IMR-90 (cell line): ENCODE measurements at regions not wholly inside any gene's neighbourhood (a gene's known extent, or its start where the extent isn't known, plus 50 kb on each side); places are given as distances from the start of the nearest gene placed in this dataset.

Experiments used
- ATAC-seq: fragments of 200-7000 bp; cut with Tn5 transposase; 2 replicates; pipeline ENCODE4 v1.9.1; 2020; ENCODE audit warnings: low read depth, mild to moderate bottlenecking, moderate library complexity
- BruUV-seq: library from RNA; stranded (reverse); fragments of 400-500 nt; replicated peaks from 2 replicates; lab custom pipeline; 2021; lab: Mats Ljungman, UMichigan
- CTCF ChIA-PET: fragments of 300-600 bp; formaldehyde crosslinking; extraction: SDS; loops from one replicate; lab custom pipeline; 2021; ENCODE audit warnings: antibody characterized with exemption; lab: Yijun Ruan, JAX
- POLR2A ChIA-PET: fragments of 300-600 bp; sonication (Branson Sonifier 250); formaldehyde crosslinking; loops from one replicate; lab custom pipeline; 2022; ENCODE audit warnings: antibody characterized with exemption; ENCODE audit not compliant: unreplicated experiment; lab: Charles Lee
- DNase-seq: peaks from one replicate; pipeline ENCODE4 v3.0.0; 2013
- H2AFZ ChIP-seq: replicated peaks from 2 replicates; pipeline ENCODE3; 2013; ENCODE audit warnings: low read length, mild to moderate bottlenecking; ENCODE audit not compliant: poor library complexity
- H2AK5ac ChIP-seq: 2 replicates; pipeline ENCODE4 v1.6.1; 2013; ENCODE audit warnings: low read depth, low read length, inconsistent platforms
- H2AK9ac ChIP-seq: replicated peaks from 2 replicates; pipeline ENCODE3; 2013; ENCODE audit warnings: mild to moderate bottlenecking, low read depth, low read length, moderate library complexity; ENCODE audit not compliant: poor library complexity
- H2BK120ac ChIP-seq: 2 replicates; pipeline ENCODE4 v1.6.1; 2013; ENCODE audit warnings: low read depth, low read length, inconsistent platforms
- H2BK15ac ChIP-seq: 3 replicates; pipeline ENCODE4 v1.6.1; 2013; ENCODE audit warnings: low read depth, low read length, inconsistent platforms
- H2BK20ac ChIP-seq: 2 replicates; pipeline ENCODE4 v1.6.1; 2013; ENCODE audit warnings: low read depth, mild to moderate bottlenecking, inconsistent platforms, low read length, moderate library complexity
- H2BK5ac ChIP-seq: 2 replicates; pipeline ENCODE4 v1.6.1; 2013; ENCODE audit warnings: mild to moderate bottlenecking, low read depth, low read length, inconsistent platforms; ENCODE audit not compliant: poor library complexity, severe bottlenecking
- H3K14ac ChIP-seq: replicated peaks from 2 replicates; pipeline ENCODE4 v1.6.1; 2013; ENCODE audit warnings: low read depth, low read length, inconsistent platforms
- H3K18ac ChIP-seq: 2 replicates; pipeline ENCODE4 v1.6.1; 2013; ENCODE audit warnings: low read depth, low read length, control low read depth
- H3K23ac ChIP-seq: 2 replicates; pipeline ENCODE4 v1.6.1; 2013; ENCODE audit warnings: low read depth, low read length, inconsistent platforms
- H3K27ac ChIP-seq: 2 replicates; pipeline ENCODE4 v1.5.1; 2013; ENCODE audit warnings: mild to moderate bottlenecking, control low read depth, low read length; ENCODE audit not compliant: insufficient read depth
- H3K27me3 ChIP-seq: 2 replicates; pipeline ENCODE4 v1.6.1; 2013; ENCODE audit warnings: low read length; ENCODE audit not compliant: control insufficient read depth, insufficient read depth
- H3K36me3 ChIP-seq: 2 replicates; pipeline ENCODE4 v1.6.1; 2013; ENCODE audit warnings: low read length, mixed read lengths; ENCODE audit not compliant: control insufficient read depth, insufficient read depth
- H3K4ac ChIP-seq: 2 replicates; pipeline ENCODE4 v1.6.1; 2013; ENCODE audit warnings: low read depth, low read length, inconsistent platforms
- H3K4me1 ChIP-seq: 2 replicates; pipeline ENCODE4 v1.6.1; 2013; ENCODE audit warnings: low read length, mixed read lengths; ENCODE audit not compliant: control insufficient read depth, insufficient read depth
- H3K4me2 ChIP-seq: 2 replicates; pipeline ENCODE4 v1.6.1; 2013; ENCODE audit warnings: low read depth, mild to moderate bottlenecking, control low read depth, low read length, moderate library complexity
- H3K4me3 ChIP-seq: 2 replicates; pipeline ENCODE4 v1.5.1; 2013; ENCODE audit warnings: low read depth, mild to moderate bottlenecking, control low read depth, low read length, moderate library complexity; ENCODE audit not compliant: insufficient read depth
- H3K56ac ChIP-seq: 2 replicates; pipeline ENCODE4 v1.6.1; 2013; ENCODE audit warnings: low read length, inconsistent platforms; ENCODE audit not compliant: insufficient read depth; ENCODE audit errors: extremely low read depth
- H3K79me1 ChIP-seq, 2 experiments: 2 replicates each; pipeline ENCODE4 v1.6.1; 2013; ENCODE audit warnings: low read length in 2 of 2, inconsistent platforms in 1 of 2, low read depth in 1 of 2
- H3K9ac ChIP-seq: 2 replicates; pipeline ENCODE4 v1.6.1; 2013; ENCODE audit warnings: low read depth, low read length, control low read depth
- H3K9me1 ChIP-seq: 2 replicates; pipeline ENCODE4 v1.6.1; 2013; ENCODE audit warnings: low read length, inconsistent platforms; ENCODE audit not compliant: insufficient read depth
- H3K9me3 ChIP-seq: 2 replicates; pipeline ENCODE4 v1.6.1; 2013; ENCODE audit warnings: low read length; ENCODE audit not compliant: control insufficient read depth, insufficient read depth
- H4K20me1 ChIP-seq: 2 replicates; pipeline ENCODE4 v1.6.1; 2013; ENCODE audit warnings: low read length, inconsistent platforms; ENCODE audit not compliant: insufficient read depth
- H4K5ac ChIP-seq: 2 replicates; pipeline ENCODE4 v1.6.1; 2013; ENCODE audit warnings: mild to moderate bottlenecking, low read depth, low read length, control low read depth
- H4K8ac ChIP-seq, 2 experiments: 2 replicates each; pipeline ENCODE4 v1.6.1; 2013; ENCODE audit warnings: low read depth in 2 of 2, low read length in 2 of 2, control low read depth in 1 of 2, inconsistent platforms in 1 of 2
- H4K91ac ChIP-seq: 2 replicates; pipeline ENCODE4 v1.6.1; 2013; ENCODE audit warnings: low read depth, low read length, inconsistent platforms; ENCODE audit not compliant: insufficient read depth
- BHLHE40 ChIP-seq: fragments of 150-350 bp; IDR thresholded peaks from 2 replicates; pipeline ENCODE4 v1.6.1; 2016; ENCODE audit warnings: mild to moderate bottlenecking, low read depth, low read length
- CEBPB ChIP-seq: IDR thresholded peaks from 2 replicates; pipeline ENCODE4 v1.6.1; 2012; ENCODE audit warnings: low read depth, low read length, improper control_type of control experiment
- CHD1 ChIP-seq: IDR thresholded peaks from 2 replicates; pipeline ENCODE4 v1.6.1; 2012; ENCODE audit warnings: low read depth, low read length, improper control_type of control experiment
- MAFK ChIP-seq: IDR thresholded peaks from 2 replicates; pipeline ENCODE4 v1.6.1; 2012; ENCODE audit warnings: low read depth, low read length, improper control_type of control experiment
- MAZ ChIP-seq: IDR thresholded peaks from 2 replicates; pipeline ENCODE4 v1.6.1; 2012; ENCODE audit warnings: low read depth, mild to moderate bottlenecking, low read length, improper control_type of control experiment, moderate library complexity, borderline replicate concordance
- MXI1 ChIP-seq: IDR thresholded peaks from 2 replicates; pipeline ENCODE4 v1.6.1; 2012; ENCODE audit warnings: low read depth, mild to moderate bottlenecking, low read length, moderate library complexity, borderline replicate concordance
- NFE2L2 ChIP-seq: fragments of 150-350 bp; IDR thresholded peaks from 2 replicates; pipeline ENCODE4 v1.6.1; 2016; ENCODE audit warnings: low read depth, mild to moderate bottlenecking, low read length
- POLR2A ChIP-seq: IDR thresholded peaks from 2 replicates; pipeline ENCODE4 v1.6.1; 2012; ENCODE audit warnings: mild to moderate bottlenecking, low read depth, low read length
- RAD21 ChIP-seq: IDR thresholded peaks from 2 replicates; pipeline ENCODE4 v1.6.1; 2012; ENCODE audit warnings: low read length, improper control_type of control experiment
- RCOR1 ChIP-seq: IDR thresholded peaks from 2 replicates; pipeline ENCODE4 v1.6.1; 2012; ENCODE audit warnings: mild to moderate bottlenecking, low read length, improper control_type of control experiment; ENCODE audit not compliant: insufficient replicate concordance
- RFX5 ChIP-seq: IDR thresholded peaks from 2 replicates; pipeline ENCODE4 v1.8.0; 2012; ENCODE audit warnings: low read depth, mild to moderate bottlenecking, low read length, moderate library complexity
- SMC3 ChIP-seq: fragments of 150-350 bp; IDR thresholded peaks from 2 replicates; pipeline ENCODE4 v1.6.1; 2016; ENCODE audit warnings: low read depth, mild to moderate bottlenecking, antibody characterized with exemption, low read length, moderate library complexity
- USF2 ChIP-seq: fragments of 150-350 bp; IDR thresholded peaks from 2 replicates; pipeline ENCODE4 v1.6.1; 2017; ENCODE audit warnings: mild to moderate bottlenecking, antibody characterized with exemption, low read length, low read depth
- WGBS, 2 experiments: methylation state at CpG; one replicate each; pipeline versions ENCODE4 v1.1.5 to v1.1.7; 2013; ENCODE audit warnings: missing lambda C conversion rate in 2 of 2; ENCODE audit not compliant: insufficient read length in 1 of 2; ENCODE audit errors: extremely low coverage in 2 of 2; 5-methylcytosine and 5-hydroxymethylcytosine counted together
- dilution Hi-C: fragments of 300-500 bp; cut with HindIII; formaldehyde crosslinking; loops from one replicate; pipeline ENCODE4 v1.14.3; 2018; ENCODE audit warnings: low sequenced_read_pairs; ENCODE audit not compliant: unreplicated experiment
- in situ Hi-C: fragments of 300-500 bp; cut with MboI; formaldehyde crosslinking; loops from 3 replicates; pipeline ENCODE4 v1.14.3; 2019; ENCODE audit warnings: low sequenced_read_pairs, inconsistent platforms, mixed read lengths
- intact Hi-C: fragments of 100-400 bp; cut with micrococcal nuclease; formaldehyde crosslinking; loops from 2 replicates; pipeline ENCODE4 v1.10.0; 2022

- no peak overlapping the region for H3K18ac ChIP-seq
- H3K9ac ChIP-seq = no peak overlapping the region
- H3K36me3 ChIP-seq = no peaks in the 10 kb centered on the region
- no peak overlapping the region for H3K23ac ChIP-seq
- no peak overlapping the region for H4K91ac ChIP-seq
- no peak overlapping the region for H2BK5ac ChIP-seq
- H3K4me2 ChIP-seq = no peak overlapping the region
- no peak for DNase-seq
- H3K79me1 ChIP-seq = no peaks in the 10 kb centered on the region
- H3K4me1 ChIP-seq = no peaks in the 10 kb centered on the region
- intact Hi-C loops = no loop called here
- in situ Hi-C loops = no loop called here
- no peak for ATAC-seq
- no peak overlapping the region for H2AK9ac ChIP-seq
- 78% methylated on average over 14 of the region's 16 CpGs; no CpG with 5 or more reads in 1 of the 2 experiments for WGBS, 2 experiments
- no peak overlapping the region for H2AK5ac ChIP-seq
- H2AFZ ChIP-seq = no peak overlapping the region
- no peak overlapping the region for H3K56ac ChIP-seq
- no peak overlapping the region for H3K4ac ChIP-seq
- no peaks in the 10 kb centered on the region for H3K9me1 ChIP-seq
- CTCF ChIA-PET = no interaction called here
- H2BK20ac ChIP-seq = no peak overlapping the region
- H3K14ac ChIP-seq = no peak overlapping the region
- H4K20me1 ChIP-seq = no peaks in the 10 kb centered on the region
- H3K27ac ChIP-seq = no peak overlapping the region
- POLR2A ChIA-PET = no interaction called here
- no TSS peak for BruUV-seq
- no peak overlapping the region for H4K8ac ChIP-seq
- H2BK15ac ChIP-seq = no peak overlapping the region
- no peak overlapping the region for H3K4me3 ChIP-seq
- TF ChIP-seq POLR2A (no peak), RFX5 (no peak), NFE2L2 (no peak), RCOR1 (no peak), BHLHE40 (no peak), MAFK (no peak), CHD1 (no peak), MAZ (no peak), SMC3 (no peak), CEBPB (no peak), MXI1 (no peak), USF2 (no peak), RAD21 (no peak)
- dilution Hi-C loops = no loop called here
- H3K9me3 ChIP-seq = peaks cover 8% of the 10 kb centered on the region
- no peaks in the 10 kb centered on the region; the same call in 1 of the 2 replicates for H3K27me3 ChIP-seq
- H2BK120ac ChIP-seq = no peak overlapping the region
- no peak overlapping the region for H4K5ac ChIP-seq
These were observed 97.8 kb upstream of the HDAC4 start for GRCh38 chr2:239498576-239498975.
